RWPE1 (cell line): ENCODE measurements at regions not wholly inside any gene's neighbourhood (a gene's known extent, or its start where the extent isn't known, plus 50 kb on each side); places are given as distances from the start of the nearest gene placed in this dataset.
A peak's percentile ranks its signal among the peaks of the same experiment; 100 is the strongest.

ENCODE experiments used
- CTCF ChIA-PET: fragments of 350-600 bp; sonication (Branson Sonifier 250); formaldehyde crosslinking; extraction: SDS; loops from one replicate; lab custom pipeline; 2021; lab: Yijun Ruan, JAX
- POLR2A ChIA-PET: fragments of 400-600 bp; formaldehyde crosslinking; extraction: SDS; loops from one replicate; lab custom pipeline; 2020; ENCODE audit warnings: antibody characterized with exemption; ENCODE audit not compliant: low non-redundant PET; lab: Yijun Ruan, JAX
- DNase-seq: peaks from one replicate; pipeline ENCODE4 v3.0.0; 2012; ENCODE audit warnings: low spot score
- H3K27ac ChIP-seq: fragments of 450-650 bp; 2 replicates; pipeline ENCODE4 v1.5.1; 2017
- CTCF ChIP-seq: fragments of 450-650 bp; conservative IDR thresholded peaks from 2 replicates; pipeline ENCODE4 v1.5.1; 2017; ENCODE audit warnings: low read depth, mild to moderate bottlenecking

GRCh38 chr16:79767421-79768275, 167.1 kb upstream of the MAF start:
- H3K27ac ChIP-seq, result no peak overlapping the region
- no peak for DNase-seq
- CTCF ChIA-PET, result no interaction called here
- POLR2A ChIA-PET, result no interaction called here
- TF ChIP-seq CTCF, result no peak

DNA sequence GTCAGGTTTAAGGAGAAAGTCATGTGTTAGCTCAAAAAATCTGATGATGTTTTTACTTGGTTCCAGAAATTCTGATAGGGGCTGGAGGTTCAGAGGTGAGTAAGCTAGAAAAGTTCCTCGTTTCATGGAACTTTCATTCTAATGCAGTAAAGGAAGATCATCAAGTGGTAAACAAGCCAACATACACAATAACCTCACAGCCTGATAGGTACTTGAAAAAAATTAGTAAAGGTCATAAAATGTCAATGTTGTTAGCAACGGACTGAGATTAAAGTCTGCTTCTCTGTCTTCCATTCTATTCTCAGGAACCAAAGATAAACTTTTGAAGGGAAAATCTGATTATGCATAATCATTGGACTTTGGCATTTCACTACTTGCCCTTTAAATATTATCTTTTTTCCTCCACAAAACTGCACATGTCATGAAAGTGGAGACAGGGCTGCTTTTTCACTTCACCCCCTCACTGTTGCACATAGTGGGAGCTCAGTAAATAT, 165.4 kb upstream of the MAF start:
- ChIA-PET POLR2A (no interaction called here), CTCF (no interaction called here)
- TF ChIP-seq CTCF, result no peak
- DNase-seq, result no peak
- no peak overlapping the region for H3K27ac ChIP-seq

GRCh38 chr16:79765431-79765830, 164.9 kb upstream of the MAF start:
- no peak for TF ChIP-seq CTCF
- CTCF ChIA-PET, result interaction anchor here (0.7 kb wide), 1 partner anchor 582 kb away, joined by 7 read pairs; no protein-coding TSS in a partner anchor
- no peak for DNase-seq
- POLR2A ChIA-PET, result no interaction called here
- no peak overlapping the region for H3K27ac ChIP-seq

DNA sequence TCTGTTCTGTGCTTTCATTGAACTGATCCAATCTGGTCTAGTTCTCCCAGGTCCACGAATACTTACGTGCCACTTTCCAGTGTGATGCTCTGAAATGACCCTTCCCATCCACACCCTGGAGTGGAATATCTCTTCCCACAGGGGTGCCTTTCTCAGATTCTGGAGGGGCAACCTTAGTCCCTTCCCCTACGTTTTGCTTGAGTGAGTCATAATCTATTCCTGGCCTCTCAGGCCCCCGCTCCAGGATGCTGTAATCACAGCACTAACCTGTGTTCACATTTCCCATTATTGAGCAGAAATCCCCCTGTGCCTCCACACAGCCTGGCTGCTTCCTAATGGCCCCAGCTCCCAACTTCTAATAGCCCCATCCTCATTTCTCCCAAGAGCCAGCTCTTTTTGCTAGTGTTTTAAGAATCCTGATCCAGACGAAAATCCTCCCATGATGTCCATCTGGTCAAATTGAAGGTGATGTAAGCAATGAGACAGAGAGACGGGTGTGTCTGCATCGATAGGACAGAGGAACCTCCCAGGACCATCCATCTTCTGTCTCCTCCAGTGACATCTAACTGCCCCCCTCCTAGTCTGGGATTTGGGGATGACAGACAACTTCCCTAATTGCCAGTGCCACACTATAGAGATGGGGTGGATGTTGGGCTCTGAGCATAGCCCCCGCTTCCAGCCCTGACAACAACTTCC, 164.0 kb upstream of the MAF start:
- H3K27ac ChIP-seq, result no peak overlapping the region
- POLR2A ChIA-PET, result no interaction called here
- TF ChIP-seq CTCF, result no peak
- CTCF ChIA-PET, result interaction anchor here (0.7 kb wide), 1 partner anchor 583 kb away, joined by 7 read pairs; no protein-coding TSS in a partner anchor
- no peak for DNase-seq

DNA sequence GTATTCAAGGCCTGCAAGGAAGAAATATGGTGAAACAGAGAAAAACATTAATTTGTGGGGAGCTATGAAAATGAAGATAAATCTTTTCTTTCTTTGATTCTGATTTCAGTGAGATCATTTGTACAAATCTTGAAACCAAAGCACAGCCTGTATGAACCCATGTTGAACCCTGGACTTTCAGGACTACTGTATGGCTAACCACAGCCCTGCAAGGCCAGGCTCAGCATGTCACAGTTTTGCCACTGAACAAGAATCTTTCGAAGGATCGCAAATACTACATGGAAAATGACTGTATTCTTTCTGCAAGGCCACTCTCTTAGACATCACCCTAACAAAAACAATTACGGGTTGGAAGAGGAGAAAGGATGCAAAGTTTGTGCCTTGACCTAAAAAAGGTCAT, 161.7 kb upstream of the MAF start:
- no peak for TF ChIP-seq CTCF
- ChIA-PET POLR2A (no interaction called here), CTCF (no interaction called here)
- no peak for DNase-seq
- H3K27ac ChIP-seq, result no peak overlapping the region

GRCh38 chr16:79758615-79759346, 158.2 kb upstream of the MAF start:
- POLR2A ChIA-PET, result no interaction called here
- CTCF ChIA-PET, result interaction anchor here (0.7 kb wide), 1 partner anchor 156 kb away, joined by 5 read pairs; no protein-coding TSS in a partner anchor
- peak overlapping the region; percentile 95 for H3K27ac ChIP-seq
- DNase-seq, result peak; percentile 80
- no peak for TF ChIP-seq CTCF
